SK-N-MC (cell line): ENCODE measurements at regions not wholly inside any gene's neighbourhood (a gene's known extent, or its start where the extent isn't known, plus 50 kb on each side); places are given as distances from the start of the nearest gene placed in this dataset.

ENCODE experiments used
- EZH2 ChIP-seq: fragments of 200-600 bp; sonication (generic); IDR thresholded peaks from one replicate; pipeline ENCODE4 v1.6.1; 2017; ENCODE audit warnings: antibody characterized with exemption
- POLR2AphosphoS5 ChIP-seq: IDR thresholded peaks from 2 replicates; pipeline ENCODE4 v1.6.1; 2012; ENCODE audit warnings: mild to moderate bottlenecking, low read depth, low read length, borderline replicate concordance

DNA sequence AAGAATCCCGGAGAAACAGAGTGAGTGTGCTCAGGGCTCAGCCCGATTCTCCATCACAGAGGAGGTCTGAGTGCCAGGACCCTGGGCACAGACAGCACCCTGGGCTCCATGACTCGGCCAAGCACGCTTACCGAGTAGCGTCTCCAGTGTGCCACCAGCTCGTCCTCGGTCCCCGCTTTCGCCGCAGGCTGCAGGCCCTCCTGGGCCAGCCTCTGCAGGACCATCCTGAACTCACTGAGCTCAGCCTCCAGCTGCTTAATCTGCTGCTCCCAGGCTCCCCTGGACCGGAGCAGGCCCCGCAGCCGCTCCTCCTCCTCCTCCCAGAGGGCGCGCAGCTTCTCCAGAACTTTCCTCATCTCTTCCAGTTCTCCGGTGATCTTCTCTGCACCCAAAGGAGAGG, 61.2 kb downstream of the SYNE3 start:
- TF ChIP-seq POLR2AphosphoS5 (no peak), EZH2 (no peak)
